HG02588 (cell line): ENCODE measurements at regions not wholly inside any gene's neighbourhood (a gene's known extent, or its start where the extent isn't known, plus 50 kb on each side); places are given as distances from the start of the nearest gene placed in this dataset.
"Not testable (repeated sequence)": the region's sequence is repeated elsewhere in the genome, so short reads cannot be mapped to it uniquely, and the experiment has no call there.

Experiments used
- ATAC-seq: cut with Tn5 transposase; IDR thresholded peaks from one replicate; pipeline ENCODE4 v1.9.1; 2021; ENCODE audit warnings: mild to moderate bottlenecking, moderate library complexity; ENCODE audit not compliant: unreplicated experiment

DNA sequence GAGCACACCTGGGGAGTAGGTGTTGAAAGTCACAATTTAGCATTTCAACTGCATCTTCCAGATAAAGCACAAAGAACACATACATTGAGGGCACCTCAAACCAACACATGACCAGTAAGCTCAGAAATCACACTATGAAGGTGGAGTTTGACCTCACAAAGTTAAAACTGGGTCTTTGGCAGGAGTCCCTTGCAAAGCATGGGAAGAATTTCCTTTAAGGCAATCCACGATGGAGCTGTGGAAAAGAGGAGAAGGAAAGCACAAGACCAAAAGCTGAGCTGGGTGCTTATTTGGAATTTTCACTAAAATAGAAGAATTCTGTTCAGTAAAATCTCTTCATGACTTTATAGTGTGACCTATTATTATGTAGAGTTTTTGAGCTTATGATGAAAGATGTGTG lies 212.9 kb upstream of the APCDD1 start:
- ATAC-seq = no peak

DNA sequence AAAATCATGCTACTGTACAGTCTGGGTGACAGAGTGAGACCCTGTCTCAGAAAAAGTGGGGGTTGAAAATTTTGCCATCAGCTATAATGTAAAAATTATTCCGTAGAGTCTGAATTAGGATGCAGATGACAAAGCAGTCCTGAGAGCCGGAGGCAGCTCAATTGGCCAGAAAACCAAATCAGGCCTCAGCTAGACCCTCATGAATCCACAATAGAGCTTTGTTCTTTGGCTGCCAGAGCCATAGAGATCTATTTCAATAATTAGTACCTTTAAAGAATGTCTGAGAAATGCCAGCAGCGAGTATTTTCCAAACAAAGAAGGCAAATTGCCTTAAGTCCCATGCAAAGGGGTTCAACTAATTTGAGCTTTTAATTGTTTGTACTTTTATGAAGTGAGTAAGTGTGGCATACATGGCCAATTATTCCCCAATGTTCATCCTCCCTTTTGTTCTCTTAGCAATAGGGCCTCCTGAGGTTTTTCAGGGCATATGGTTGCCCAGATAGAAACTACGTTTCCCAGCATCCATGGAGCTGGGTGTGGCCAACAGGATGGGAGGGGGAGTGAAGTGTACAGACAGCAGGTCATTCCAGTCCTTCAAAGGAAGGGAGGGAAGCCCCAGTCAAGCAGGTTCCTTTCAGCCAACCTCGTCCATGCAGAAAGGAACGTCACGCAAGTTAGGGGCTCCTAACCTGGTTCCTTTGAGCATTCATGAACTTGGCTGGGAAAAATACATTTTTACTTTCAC lies 211.3 kb upstream of the APCDD1 start:
- no peak for ATAC-seq

DNA sequence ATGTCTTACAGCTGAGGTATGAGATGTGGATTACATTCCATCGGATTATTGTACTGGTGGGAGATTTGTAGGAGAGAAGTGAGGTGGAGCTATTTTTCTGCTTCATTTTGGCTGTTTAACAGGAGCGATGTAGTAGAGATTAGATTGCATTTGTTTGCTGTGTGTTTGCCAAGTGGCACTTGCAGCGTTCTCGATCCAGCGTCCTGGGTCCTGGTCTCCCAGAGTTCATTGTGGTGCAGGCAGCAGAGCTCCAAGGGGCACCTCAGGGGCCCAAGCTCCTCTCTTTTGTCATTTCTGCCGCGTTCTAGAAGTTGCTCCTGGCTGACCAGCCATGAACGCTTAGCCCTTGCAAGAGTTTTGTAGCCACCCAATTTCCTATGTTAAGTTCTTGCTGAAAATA lies 210.1 kb upstream of the APCDD1 start:
- no peak for ATAC-seq

GRCh38 chr18:10245031-10245845 lies 209.2 kb upstream of the APCDD1 start:
- no peak for ATAC-seq

- no peak for ATAC-seq
Observed at GRCh38 chr18:10245846-10246175, 208.6 kb upstream of the APCDD1 start.

- no peak for ATAC-seq
Observed at GRCh38 chr18:10247021-10247741, 207.3 kb upstream of the APCDD1 start.

- ATAC-seq = no peak
Observed at GRCh38 chr18:10247742-10248082, 206.7 kb upstream of the APCDD1 start.

GRCh38 chr18:10248738-10249137 lies 205.7 kb upstream of the APCDD1 start:
- ATAC-seq = no peak

GRCh38 chr18:10249270-10249669 lies 205.2 kb upstream of the APCDD1 start:
- no peak for ATAC-seq

DNA sequence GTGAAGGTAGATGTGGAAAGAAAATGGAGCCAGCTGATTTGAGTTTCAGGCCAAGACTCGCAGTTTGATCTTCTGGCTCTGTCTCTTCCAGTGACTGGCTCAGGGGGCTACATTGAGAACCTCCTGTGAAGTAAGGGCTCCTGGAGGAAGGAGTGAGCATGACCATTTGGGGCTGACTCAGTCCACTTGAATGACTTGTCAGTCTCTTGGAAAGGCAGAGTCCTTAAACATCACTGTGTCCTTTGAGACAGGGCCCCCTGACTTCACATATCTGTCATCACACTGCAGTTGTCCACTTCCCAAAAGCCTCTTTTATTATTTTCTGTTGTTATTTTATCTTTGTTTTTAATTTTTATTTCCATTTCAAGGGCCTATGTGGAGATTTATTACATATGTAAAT lies 204.6 kb upstream of the APCDD1 start:
- ATAC-seq = no peak

GRCh38 chr18:10252494-10252893 lies 201.9 kb upstream of the APCDD1 start:
- no peak for ATAC-seq

GRCh38 chr18:10252952-10253705 lies 201.3 kb upstream of the APCDD1 start:
- ATAC-seq = no peak

DNA sequence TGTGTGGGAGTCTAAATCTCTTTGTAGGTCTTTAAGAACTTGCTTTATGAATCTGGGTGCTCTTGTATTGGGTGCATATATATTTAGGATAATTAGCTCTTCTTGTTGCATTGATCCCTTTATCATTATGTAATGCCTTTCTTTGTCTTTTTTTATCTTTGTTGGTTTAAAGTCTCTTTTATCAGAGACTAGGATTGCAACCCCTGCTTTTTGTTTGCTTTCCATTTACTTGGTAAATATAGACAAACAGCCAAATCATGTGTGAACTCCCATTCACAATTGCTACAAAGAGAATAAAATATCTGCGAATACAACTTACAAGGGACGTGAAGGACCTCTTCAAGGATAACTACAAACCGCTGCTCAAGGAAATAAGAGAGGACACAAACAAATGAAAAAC lies 198.2 kb upstream of the APCDD1 start:
- not testable (repeated sequence) for ATAC-seq

GRCh38 chr18:10258836-10259474 lies 195.5 kb upstream of the APCDD1 start:
- no peak for ATAC-seq

- no peak for ATAC-seq
Observed at GRCh38 chr18:10259901-10260300, 194.5 kb upstream of the APCDD1 start.

DNA sequence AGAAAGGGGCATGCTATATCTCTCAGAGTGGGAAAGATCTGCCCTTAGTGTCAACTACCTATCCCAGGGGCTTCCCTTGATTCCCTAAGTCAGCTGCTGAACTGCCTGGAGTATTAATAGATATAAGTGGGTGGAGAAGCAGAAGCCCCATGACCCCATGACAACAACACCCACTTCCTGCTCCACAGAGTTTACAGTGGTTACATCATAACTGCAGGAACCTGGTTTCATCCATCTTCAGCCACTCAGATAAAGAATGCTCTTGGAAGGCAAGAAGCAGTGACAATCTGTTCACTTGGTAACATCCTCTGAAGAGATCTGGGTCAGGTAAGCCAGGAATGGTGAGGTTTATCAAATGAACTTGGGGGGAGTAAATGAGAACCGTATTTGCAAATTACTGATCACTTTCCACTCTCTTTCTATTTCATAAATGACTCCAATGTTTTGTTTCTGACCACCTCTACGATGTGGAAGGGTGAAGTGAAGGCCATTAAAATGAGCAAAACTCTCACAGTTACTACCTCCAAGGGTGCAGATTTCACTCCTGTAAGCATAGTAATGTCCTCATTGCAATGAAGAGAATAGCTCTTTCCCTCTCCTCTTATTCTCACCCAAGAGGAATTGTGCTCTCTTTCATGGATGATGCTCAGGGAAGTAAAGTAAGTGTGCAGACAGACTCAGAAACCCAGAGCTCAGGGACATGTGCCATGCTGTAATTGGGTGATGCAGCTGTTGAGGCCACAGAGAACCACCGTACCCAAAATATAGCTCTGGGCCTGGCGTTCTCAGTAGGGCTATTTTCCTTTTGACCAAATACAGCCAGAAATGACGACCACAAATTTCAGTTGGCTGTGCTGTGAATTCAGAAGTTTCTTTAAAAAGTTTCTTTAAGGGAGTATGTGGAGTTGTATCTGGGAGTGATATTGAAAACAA lies 192.8 kb upstream of the APCDD1 start:
- ATAC-seq = no peak

GRCh38 chr18:10262566-10262965 lies 191.9 kb upstream of the APCDD1 start:
- ATAC-seq = no peak

DNA sequence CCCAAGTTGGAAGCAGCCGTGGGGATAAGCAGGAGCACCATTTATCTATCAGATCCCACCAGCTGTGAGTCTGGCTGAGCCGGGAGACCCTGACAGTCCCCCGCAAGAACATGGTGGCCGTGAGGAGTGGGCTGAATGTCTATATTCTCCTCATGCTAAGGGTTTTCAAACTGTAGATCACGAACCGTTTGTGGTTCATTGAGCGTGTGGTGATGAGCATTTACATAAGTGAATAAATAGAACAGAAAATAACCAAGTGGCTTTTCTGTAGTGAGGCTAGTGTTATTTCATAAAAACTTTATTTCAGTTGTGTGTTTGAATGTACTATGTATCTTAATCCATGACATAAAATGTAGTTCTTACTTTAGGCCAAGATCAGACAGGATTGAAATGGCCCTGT lies 190.2 kb upstream of the APCDD1 start:
- no peak for ATAC-seq

GRCh38 chr18:10265560-10266333 lies 188.7 kb upstream of the APCDD1 start:
- ATAC-seq = no peak
